Brain microvascular endothelial cell (primary cell): ENCODE measurements at regions not wholly inside any gene's neighbourhood (a gene's known extent, or its start where the extent isn't known, plus 50 kb on each side); places are given as distances from the start of the nearest gene placed in this dataset.

Experiments used
- DNase-seq: peaks from one replicate; pipeline ENCODE4 v3.0.0-alpha.2; 2020
- H3K27ac ChIP-seq: fragments of 250-450 bp; sonication (Bioruptor Pico); 2 replicates; pipeline ENCODE4 v1.5.1; 2020; ENCODE audit warnings: mild to moderate bottlenecking, moderate library complexity
- H3K27me3 ChIP-seq: fragments of 250-450 bp; sonication (Bioruptor Pico); replicated peaks from 2 replicates; pipeline ENCODE4 v1.5.1; 2020; ENCODE audit warnings: mild to moderate bottlenecking
- H3K36me3 ChIP-seq: fragments of 250-450 bp; sonication (Bioruptor Pico); replicated peaks from 2 replicates; pipeline ENCODE4 v1.5.1; 2020; ENCODE audit warnings: mild to moderate bottlenecking
- H3K4me3 ChIP-seq: 2 replicates; pipeline ENCODE4 v1.5.1; 2011; ENCODE audit warnings: low read depth, mild to moderate bottlenecking, control low read depth, low read length, moderate library complexity
- CTCF ChIP-seq: IDR thresholded peaks from 2 replicates; pipeline ENCODE4 v1.5.1; 2011; ENCODE audit warnings: low read depth, mild to moderate bottlenecking, moderate library complexity, low read length, control low read depth, inconsistent platforms; ENCODE audit errors: missing control alignments
- in situ Hi-C: cut with HindIII; loops from 2 replicates; pipeline ENCODE4 v1.10.0; 2017; ENCODE audit warnings: low sequenced_read_pairs, low pct_ligation_motif_present

DNA sequence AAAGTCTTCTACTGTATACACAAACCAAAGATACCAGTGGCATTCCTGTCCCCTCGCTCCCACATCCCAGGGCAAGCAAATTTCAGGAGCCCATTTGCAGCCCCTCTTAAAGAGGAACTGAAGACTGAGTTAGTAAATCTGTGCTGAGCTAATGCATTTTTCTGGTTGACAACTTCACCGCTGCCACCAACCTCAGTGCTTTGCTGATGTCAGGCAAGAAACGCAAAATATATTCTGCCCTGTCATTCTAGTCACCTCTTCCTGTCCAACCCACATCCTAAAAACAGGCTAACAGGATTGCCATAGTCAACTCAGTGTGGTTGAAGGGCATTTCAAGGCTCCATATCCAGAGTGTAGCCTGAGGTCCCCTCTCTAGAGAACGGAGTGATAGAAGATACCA lies 59.4 kb upstream of the FICD start:
- no peak for TF ChIP-seq CTCF
- Histone ChIP-seq H3K27ac (no peak overlapping the region), H3K4me3 (no peak overlapping the region), H3K27me3 (no peaks in the 10 kb centered on the region), H3K36me3 (no peaks in the 10 kb centered on the region)
- no peak for DNase-seq
- in situ Hi-C loops, result no loop called here

DNA sequence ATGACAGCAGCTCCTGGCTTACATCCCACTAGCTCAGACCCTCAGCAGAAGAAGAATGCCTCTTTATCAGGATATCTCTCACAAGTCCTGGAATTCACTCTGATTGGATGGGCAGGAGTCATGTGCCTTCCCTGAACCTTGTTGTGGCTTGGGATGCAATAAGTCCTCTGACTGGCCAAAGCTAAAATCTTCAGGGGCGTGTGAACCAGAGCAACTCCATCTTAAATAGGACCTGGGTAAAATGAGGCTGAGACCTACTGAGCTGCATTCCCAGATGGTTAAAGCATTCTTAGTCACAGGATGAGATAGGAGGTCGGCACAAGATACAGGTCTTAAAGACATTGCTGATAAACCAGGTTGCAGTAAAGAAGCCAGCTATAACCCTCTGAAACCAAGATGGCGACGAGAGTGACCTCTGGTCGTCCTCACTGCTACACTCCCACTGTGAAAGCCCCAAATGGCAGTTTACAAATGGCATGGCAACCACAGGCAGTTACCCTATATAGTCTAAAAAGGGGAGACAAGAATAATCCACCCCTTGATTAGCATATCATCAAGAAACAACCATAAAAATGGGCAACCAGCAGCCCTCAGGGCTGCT lies 60.4 kb upstream of the FICD start:
- Histone ChIP-seq H3K27ac (no peak overlapping the region), H3K36me3 (no peaks in the 10 kb centered on the region), H3K4me3 (no peak overlapping the region), H3K27me3 (no peaks in the 10 kb centered on the region)
- no peak for DNase-seq
- no peak for TF ChIP-seq CTCF
- in situ Hi-C loops, result no loop called here

- no peaks in the 10 kb centered on the region for H3K27me3 ChIP-seq
- no peak for TF ChIP-seq CTCF
- no peak overlapping the region for H3K4me3 ChIP-seq
- no peak overlapping the region for H3K27ac ChIP-seq
- no peaks in the 10 kb centered on the region for H3K36me3 ChIP-seq
- in situ Hi-C loops, result no loop called here
- no peak for DNase-seq
These were observed 65.6 kb upstream of the FICD start for GRCh38 chr12:108449478-108449877.

DNA sequence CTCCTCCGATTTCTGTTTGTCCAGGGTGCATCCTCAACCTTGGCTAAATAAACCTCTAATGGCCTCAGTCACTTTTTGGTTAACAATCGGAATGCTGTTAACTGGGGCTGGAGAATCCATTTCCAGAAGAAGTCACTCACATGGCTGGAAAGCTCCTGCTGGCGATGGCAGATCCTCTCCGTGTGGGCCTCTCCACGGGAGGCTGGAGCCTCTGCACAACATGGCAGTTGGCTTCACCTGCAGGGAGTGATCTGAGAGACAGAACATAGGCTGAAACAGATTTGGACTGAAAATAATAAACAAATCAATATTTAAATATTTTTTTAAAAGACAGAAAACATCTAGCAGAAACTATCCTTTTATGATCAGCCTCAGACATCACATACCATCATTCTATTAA lies 66.8 kb upstream of the FICD start:
- no peak for TF ChIP-seq CTCF
- H3K27ac ChIP-seq, result no peak overlapping the region
- no peak for DNase-seq
- H3K4me3 ChIP-seq, result no peak overlapping the region
- H3K36me3 ChIP-seq, result no peaks in the 10 kb centered on the region
- in situ Hi-C loops, result no loop called here
- H3K27me3 ChIP-seq, result no peaks in the 10 kb centered on the region

- no peaks in the 10 kb centered on the region for H3K27me3 ChIP-seq
- in situ Hi-C loops, result no loop called here
- no peaks in the 10 kb centered on the region for H3K36me3 ChIP-seq
- H3K27ac ChIP-seq, result no peak overlapping the region
- no peak for DNase-seq
- H3K4me3 ChIP-seq, result no peak overlapping the region
- no peak for TF ChIP-seq CTCF
These were observed 67.8 kb upstream of the FICD start for GRCh38 chr12:108447168-108447832.

DNA sequence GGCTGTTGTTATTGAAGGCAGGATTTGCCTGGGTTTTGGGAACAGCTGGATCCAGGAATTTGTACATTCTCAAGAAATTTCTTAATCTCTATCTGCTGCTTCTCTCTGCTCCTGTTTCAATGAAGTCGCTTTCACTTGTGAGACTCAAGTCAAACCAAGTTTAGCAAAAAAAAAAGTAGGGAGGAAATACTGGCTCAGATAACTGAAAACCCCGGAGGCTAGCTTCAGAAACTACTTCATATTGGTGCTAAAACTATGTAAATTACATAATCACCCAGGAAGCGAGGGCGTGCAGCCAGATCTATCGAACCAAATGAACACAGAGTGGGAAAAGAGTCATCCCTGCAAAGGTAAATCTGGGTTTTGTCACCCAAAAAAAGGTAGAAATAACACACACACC lies 68.3 kb upstream of the FICD start:
- no peak for DNase-seq
- Histone ChIP-seq H3K4me3 (no peak overlapping the region), H3K36me3 (no peaks in the 10 kb centered on the region), H3K27ac (no peak overlapping the region), H3K27me3 (no peaks in the 10 kb centered on the region)
- no peak for TF ChIP-seq CTCF
- in situ Hi-C loops, result no loop called here
